HG02571 (cell line): ENCODE measurements at regions not wholly inside any gene's neighbourhood (a gene's known extent, or its start where the extent isn't known, plus 50 kb on each side); places are given as distances from the start of the nearest gene placed in this dataset.
"Not testable (repeated sequence)": the region's sequence is repeated elsewhere in the genome, so short reads cannot be mapped to it uniquely, and the experiment has no call there.

Experiments used
- ATAC-seq: cut with Tn5 transposase; IDR thresholded peaks from one replicate; pipeline ENCODE4 v1.9.1; 2021; ENCODE audit warnings: mild to moderate bottlenecking, moderate library complexity; ENCODE audit not compliant: unreplicated experiment

GRCh38 chr6:4360920-4361319 is 225.5 kb upstream of the ECI2 start:
- no peak for ATAC-seq

DNA sequence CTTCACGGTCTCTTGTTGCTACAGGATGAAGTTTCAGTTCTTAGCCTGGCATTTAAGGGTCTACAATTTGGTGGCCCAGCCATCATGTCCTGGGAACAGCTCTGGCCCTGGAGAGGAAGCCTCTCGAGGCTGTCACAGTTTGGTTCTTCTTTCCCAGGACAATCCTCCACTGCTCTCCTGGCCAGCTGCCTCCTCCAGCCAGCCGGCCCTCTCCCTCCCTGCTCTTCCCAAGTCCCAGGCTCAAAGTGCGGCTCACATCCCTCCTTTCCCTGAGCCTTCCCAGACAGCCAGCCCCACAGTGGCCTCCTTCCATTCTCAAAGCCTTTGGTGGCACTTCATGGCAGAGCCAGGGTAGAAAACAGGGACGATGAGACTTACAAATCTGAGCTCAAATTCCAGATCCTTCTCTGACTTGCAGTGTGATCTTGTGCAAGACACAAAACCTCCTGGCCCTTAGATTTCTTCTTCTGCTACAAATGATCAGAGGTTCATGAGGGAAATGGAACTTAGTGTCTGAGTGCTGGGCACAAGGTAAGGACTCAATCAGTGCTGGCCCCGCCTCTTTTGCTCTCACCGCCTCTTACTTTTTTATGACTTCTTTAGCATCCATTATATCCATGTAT is 223.8 kb upstream of the ECI2 start:
- ATAC-seq: no peak

DNA sequence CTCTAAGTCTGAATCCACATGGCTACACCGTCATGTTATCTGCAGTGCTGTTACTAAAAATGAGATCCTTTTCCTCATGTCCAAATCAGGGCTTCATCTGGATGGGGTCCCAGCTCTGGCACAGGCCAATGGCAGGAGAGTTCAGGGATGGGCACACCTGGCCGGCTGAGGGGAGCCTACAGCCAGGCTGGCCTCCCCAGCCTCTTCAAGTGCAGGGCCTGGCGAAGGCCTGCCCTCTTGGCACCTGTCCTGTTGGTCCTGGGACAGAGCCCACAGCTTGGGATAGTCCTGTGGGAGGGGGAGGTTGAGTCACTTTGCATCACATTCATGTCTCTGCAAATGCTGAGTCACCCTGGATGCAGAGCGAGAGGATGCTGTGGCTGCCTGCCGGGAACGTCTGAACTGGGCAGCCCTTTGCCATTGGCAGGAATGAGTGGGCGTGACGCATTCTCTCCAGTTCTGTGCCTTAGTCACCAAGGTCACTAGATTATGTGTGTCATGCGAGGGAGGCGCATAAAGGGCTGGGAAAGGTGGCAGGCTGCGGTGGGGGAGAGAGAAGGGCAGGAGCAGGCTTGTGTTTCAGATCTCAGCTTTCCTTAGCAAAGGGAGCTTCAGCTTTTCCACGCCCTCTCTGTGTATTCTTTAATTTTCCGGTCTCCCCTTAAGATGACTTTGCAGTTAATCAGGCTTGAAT is 223.2 kb upstream of the ECI2 start:
- no peak for ATAC-seq

DNA sequence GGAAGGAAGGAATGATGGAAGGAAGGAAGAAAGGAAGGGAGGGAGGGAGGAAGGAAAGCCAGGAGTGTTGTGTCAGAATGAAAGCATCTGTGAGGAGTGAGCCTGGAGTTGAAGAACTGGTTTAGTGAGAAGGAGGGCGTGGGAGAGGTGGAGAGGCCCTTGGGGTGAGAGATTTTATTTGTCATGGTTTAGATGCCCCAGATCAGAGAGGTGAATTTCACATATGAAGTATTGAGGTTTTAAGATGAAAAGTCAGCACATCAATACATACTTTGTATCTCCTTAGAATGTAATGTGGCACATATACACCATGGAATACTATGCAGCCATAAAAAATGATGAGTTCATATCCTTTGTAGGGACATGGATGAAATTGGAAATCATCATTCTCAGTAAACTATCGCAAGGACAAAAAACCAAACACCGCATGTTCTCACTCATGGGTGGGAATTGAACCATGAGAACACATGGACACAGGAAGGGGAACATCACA is 222.3 kb upstream of the ECI2 start:
- not testable (repeated sequence) for ATAC-seq

GRCh38 chr6:4356899-4357659 is 221.7 kb upstream of the ECI2 start:
- no peak for ATAC-seq

- ATAC-seq: no peak
These were observed 219.9 kb upstream of the ECI2 start for GRCh38 chr6:4355241-4355640.

GRCh38 chr6:4354181-4354580 is 218.8 kb upstream of the ECI2 start:
- ATAC-seq: no peak

GRCh38 chr6:4352731-4353130 is 217.4 kb upstream of the ECI2 start:
- ATAC-seq: no peak

GRCh38 chr6:4352322-4352669 is 216.9 kb upstream of the ECI2 start:
- no peak for ATAC-seq

DNA sequence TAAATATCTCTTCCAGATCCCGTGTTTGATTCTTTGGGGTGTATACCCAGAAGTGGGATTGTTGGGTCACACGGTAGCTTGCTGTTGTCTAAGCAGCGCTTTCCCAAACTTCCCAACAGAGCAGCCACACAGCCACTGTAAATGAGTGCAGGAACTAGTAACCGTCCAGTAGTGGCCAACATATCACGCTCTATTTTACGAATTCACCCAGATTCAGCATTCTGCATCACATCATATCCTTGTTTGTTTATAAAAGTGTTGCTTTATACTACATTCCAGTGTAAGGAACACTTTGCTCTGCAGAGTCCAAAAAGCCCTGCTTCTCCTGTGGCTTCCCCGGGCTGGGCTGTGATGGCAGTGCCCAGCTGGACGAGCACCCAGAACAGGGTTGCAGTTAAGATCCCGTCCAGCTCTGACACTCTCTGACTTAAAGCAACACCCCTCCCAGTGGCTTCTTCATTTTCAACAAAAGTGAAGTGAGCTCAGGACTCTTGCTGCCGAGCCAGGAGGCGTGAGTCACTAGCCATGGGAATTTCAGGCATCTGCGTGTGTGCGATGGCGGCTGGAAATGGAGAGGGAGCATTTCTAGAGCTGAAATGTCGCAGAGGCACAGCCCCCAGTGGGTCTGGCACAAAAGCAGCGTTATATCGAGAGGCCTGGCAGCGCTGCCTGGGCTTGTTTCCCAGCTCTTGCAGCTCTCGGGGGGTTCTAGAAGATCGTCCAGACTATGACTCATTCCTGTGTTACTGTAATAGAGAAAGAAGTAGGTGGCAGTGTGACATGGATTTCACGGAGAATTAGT is 216.3 kb upstream of the ECI2 start:
- no peak for ATAC-seq

GRCh38 chr6:4350567-4351519 is 215.5 kb upstream of the ECI2 start:
- no peak for ATAC-seq

DNA sequence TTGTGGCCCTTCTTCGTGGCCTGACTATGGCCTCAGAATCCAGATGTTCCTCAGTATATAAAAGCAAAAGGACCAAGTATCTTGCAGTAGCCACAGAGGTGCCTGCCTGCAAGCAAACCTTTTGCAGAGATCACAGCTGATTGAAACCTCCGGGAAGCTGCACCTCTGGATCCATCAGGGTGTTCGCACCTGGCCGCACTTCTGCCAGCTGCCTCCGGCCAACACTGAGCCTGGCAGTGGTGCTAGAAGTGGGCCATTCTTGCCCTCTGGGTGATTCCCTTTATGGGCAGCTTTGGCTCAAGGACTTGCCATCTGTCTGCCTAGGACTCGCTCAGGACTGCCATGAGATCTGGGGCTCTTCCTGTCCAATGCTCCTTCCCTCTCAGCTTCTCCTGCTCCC is 214.6 kb upstream of the ECI2 start:
- ATAC-seq: no peak

- ATAC-seq: no peak
These were observed 213.9 kb upstream of the ECI2 start for GRCh38 chr6:4349323-4349722.

DNA sequence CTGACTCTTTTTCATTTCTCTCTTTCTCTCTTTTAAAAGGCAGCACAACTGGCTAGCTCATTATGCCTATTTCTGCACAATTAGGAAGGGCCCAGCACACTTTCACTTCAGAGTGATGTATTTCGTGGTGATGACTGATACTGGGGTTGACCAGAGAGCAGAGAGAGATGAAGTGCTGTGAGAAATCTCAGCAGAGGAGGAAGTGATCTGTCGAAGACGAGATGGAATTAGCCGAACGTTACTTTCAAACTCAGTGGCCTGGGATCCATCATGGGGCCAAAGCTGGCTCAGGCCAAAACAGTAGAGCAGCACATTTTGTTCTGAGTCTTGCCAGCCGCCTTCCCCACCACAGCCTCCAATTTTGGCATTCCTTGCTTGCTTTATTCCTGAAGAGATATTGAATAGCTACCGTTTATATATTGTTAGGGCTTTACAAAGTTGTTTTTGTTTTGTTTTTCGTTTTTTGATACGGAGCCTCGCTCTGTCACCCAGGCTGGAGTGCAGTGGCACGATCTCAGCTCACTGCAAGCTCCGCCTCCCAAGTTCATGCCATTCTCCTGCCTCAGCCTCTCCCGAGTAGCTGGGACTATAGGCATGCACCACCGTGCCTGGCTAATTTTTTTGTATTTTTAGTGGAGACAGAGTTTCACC is 213.2 kb upstream of the ECI2 start:
- ATAC-seq: no peak

DNA sequence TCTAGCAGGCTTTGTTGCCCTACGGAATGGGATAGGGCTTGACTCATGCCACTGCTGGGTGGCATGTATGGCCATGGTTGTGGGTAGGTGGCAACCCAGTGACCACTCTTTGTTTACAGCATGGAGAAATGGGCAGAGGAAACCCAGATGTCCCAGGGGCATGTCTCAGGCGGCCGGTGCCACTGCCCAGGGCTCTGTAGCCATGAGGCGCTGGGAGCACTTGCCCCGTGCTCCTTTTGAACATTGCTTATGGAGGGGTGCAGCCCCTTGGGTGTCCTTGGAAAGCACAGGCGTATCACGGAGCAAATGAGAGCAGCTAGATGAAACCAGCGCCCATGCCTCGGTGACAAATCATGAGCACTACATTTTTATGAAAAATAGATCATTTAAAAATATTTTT is 212.5 kb upstream of the ECI2 start:
- no peak for ATAC-seq

DNA sequence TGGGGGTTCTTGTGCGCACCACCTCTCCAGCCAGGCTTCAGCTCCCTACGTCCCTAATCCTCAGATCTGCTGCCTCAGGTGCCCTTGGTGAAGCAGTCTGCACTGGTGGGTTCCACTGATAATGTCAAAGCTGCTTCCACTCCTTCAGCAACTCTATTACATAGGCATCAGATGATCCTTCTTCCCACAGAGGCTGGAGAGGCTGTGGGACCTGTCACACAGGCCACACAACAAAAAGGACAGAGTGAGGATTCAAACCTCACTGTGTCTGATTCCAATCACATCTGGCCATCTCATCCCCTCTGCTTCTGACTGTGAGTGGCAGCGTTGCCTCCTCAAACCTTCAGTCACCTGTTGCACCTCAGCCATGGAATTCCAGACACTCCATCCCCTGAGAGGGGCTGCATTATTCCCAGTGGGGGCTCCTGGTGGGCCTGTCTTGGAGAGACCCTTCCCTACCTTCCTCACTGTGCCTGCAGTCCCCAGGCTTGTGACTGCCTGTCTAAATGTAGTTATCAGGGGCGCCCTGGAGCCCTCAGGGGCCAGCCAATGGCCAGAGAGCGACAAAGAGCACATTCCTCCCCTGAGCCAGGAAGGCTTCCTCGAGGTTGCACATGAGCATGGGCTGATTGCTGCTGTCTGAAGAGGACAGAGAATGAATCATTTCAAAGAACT is 211.4 kb upstream of the ECI2 start:
- ATAC-seq: no peak

DNA sequence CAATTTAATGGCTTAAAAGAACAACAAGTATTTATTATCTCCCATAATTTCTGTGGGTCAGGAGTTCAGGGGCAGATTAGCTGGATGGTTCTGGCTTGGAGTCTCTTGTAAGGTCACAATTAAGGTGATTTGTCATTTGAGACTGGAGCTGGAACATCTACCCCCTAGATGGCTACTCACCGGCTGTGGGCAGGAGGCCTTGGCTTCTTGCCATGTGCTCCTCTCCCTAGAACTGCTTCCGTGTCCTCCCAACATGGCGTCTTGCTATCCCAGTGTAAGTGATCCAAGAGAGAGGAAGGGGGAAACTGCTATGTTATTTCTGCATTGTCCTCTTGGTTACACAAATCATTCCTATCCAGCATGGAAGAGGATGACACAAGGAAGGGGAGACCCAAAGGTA is 210.2 kb upstream of the ECI2 start:
- ATAC-seq: no peak

- ATAC-seq: no peak
These were observed 209.0 kb upstream of the ECI2 start for GRCh38 chr6:4344317-4344899.
